NCI-H2227 treated with DMSO at 0.1 percent for 48 hours (cell line): ENCODE measurements at regions not wholly inside any gene's neighbourhood (a gene's known extent, or its start where the extent isn't known, plus 50 kb on each side); places are given as distances from the start of the nearest gene placed in this dataset.
"Not testable (repeated sequence)": the region's sequence is repeated elsewhere in the genome, so short reads cannot be mapped to it uniquely, and the experiment has no call there.

Experiments
- DNase-seq: peaks from one replicate; lab custom pipeline; 2025; lab: John Stamatoyannopoulos, UW

- DNase-seq = no peak
Measured at GRCh38 chr22:47615051-47615450, 852.6 kb downstream of the TBC1D22A start.

GRCh38 chr22:47613606-47614350, 851.3 kb downstream of the TBC1D22A start:
- no peak for DNase-seq

DNA sequence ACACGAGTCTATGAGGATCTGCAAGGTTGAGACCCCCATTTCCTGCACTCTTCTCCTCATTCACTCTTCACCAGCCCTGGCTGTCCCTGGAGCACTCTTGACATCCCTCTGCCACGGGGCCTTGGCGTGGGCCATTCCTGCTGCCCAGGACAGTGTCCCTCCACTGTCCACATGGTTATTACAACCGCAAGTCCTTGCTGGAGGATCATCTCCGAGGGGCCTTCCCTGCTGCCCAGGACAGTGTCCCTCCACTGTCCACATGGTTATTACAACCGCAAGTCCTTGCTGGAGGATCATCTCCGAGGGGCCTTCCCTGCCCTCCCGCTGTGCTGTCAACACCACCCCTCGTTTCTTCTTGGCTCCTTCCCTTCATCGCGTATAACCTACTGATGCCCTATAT, 850.7 kb downstream of the TBC1D22A start:
- DNase-seq = not testable (repeated sequence)

- no peak for DNase-seq
Measured at GRCh38 chr22:47612311-47612910, 850.0 kb downstream of the TBC1D22A start.

DNA sequence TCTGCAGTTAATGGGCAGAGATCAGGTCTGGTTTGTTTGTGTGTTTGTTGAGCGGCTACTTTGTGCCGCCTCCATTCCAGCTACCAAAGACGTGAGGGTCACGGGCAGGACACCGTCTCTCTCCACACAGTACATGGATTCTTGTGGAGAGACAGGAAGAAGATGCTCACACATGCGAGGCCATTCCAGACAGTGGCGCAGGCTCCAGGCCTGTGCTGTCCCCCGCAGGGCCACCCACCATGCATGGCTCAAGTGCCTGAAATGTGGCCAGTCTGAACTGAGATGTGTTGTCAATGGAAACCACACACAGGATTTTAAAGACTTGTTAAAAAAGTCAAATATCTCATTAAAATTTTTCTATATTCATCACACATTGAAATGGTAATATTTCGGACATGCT, 848.3 kb downstream of the TBC1D22A start:
- no peak for DNase-seq

DNA sequence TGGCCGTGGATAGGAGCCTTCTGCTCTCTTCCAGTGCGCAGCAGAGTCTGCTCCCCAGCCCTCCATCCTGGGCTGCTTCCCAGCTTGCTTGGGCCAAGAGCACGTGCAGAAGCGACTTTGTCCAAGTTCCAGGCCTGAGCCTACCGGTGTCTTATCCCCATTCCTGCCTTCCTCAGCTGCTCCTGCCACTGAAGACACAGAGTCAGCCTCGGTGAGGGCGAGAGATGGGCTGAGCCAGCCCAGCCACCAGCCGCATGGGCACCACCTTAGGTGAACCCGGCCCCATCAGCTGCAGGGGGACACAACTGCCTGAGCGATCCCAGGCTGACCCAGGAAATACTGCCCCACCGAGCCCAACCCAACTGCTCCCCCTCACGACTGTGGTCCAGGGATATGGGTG, 847.8 kb downstream of the TBC1D22A start:
- DNase-seq = no peak

DNA sequence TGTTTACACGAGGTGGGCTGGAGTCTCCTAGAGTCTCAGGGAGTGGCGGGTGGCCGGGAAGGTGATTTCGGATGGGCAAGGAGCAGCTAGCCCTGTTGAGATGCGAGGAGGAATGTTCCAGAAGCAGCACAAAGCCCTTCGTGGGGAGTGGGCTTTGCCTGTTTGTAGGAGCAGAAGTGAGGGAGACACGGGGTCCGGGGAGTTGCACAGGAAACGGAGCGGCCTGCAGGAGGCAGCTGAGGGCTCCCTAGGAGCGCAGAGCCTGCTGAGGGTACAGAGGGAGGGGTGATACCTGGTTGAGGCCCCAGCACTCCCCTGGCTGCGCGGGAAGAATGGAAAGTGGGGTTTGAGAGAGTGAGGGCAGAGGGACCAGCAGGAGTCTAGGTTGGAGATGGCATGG, 847.2 kb downstream of the TBC1D22A start:
- no peak for DNase-seq

DNA sequence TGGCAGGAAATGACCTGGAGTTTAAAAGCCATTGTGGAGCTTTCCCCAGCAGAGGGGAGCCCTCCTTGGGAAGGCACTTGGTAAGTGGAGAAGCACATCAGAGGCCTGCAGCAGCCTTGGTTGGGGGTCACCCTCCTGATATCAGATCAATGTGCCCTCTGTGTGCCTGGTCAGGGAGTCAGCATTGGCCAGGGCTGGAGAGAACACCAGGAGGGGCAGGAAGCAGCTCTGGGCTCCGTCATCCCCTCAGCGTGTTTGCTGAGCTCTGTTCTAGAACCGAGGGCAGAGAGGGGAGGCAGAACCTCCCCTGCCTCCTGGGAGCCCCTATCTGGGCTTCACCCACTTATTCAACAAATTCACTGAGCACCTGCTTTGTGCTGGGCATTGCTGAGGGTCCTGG, 846.0 kb downstream of the TBC1D22A start:
- no peak for DNase-seq

DNA sequence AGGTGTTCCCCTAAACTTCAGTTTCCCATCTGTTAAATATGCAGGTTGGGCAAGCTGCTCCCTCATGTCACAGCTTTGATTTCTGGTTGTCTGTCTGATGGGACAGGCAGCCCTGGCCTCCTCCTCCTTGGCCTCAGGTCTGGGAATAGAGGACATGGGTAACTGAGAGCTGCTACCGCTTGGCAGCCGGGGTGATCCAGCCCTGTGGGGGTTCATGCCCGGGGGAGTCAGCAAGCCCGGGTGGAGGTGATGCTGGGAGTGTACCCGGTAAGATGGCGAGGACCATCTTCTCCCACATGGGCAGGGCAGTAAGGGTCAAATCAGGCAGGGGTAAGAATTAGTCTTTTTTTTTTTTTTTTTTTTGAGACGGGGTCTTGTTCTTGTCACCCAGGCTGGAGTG, 845.0 kb downstream of the TBC1D22A start:
- no peak for DNase-seq

DNA sequence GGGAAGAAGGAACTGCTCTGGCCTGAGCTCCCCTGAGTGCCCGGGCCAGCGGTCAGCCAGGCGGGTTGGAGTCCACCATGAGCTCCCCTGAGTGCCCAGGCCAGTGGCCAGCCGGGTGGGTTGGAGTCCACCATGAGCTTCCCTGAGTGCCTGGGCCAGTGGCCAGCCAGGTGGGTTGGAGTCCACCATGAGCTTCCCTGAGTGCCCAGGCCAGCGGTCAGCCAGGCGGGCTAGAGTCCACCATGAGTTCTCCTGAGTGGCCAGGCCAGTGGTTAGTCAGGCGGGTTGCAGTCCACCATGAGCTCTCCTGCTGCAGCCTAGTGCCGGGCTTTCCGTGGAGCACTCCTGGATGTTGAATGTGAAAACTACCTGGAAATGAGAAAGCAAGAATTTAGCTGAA, 844.0 kb downstream of the TBC1D22A start:
- DNase-seq = no peak

GRCh38 chr22:47605886-47606285, 843.4 kb downstream of the TBC1D22A start:
- no peak for DNase-seq

DNA sequence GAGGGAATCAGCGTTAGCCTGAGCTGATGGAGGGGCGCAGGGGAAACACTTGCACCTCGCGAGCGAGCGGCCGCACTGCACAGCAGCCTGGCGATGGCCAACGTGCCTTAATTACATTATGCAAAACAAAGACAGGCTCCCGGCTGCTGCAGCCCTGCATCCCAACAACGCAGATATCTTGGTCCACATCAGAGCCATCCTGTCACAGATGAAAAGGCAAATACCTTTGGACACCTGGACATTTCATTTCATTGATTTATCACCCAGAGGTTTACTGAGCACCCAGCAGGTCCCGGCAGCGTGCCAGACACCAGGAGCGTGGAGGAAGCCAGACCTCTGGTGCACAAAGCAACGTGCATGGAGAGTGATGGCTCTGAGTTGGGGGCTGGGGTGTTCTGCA, 843.0 kb downstream of the TBC1D22A start:
- DNase-seq = no peak

DNA sequence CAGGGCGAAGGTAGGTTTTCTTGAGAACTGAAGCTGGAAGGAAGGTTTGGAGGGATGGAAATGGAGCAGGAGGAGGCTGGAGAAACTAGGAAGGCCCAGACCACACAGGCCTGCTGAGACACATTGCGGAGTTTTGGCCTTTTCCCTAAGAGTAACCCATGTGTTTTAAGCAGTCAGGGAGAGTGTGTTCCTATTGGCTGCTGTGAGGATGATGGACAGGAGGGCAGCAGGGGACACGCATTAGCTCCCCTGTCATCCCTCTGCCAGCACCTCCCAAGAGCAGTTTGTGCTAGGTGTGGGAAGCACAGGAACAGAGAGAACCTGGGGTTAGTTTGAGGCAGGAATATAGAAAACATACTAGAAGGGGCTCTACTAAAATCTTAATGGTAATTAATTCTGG, 842.1 kb downstream of the TBC1D22A start:
- DNase-seq = no peak

- no peak for DNase-seq
Measured at GRCh38 chr22:47602732-47603131, 840.3 kb downstream of the TBC1D22A start.

DNA sequence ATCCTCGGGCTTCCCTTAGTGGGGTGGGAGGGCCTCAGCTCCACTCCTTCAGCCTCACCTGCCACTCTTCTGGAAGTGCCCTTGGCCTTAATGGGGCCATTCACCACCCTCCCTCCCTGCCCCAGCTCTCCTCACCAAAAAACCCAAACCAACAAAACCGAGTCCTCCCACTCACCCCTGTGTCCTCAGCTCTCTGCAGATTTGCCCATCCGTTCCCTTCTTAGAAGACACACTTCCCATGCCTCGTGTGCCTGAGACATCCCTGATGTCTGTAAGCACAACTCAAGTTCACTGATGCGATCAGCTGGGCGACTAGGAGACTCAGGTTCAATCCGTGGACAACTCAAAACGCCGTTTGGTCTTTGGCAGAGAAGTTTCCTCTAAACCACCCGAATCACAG, 839.2 kb downstream of the TBC1D22A start:
- DNase-seq = no peak

DNA sequence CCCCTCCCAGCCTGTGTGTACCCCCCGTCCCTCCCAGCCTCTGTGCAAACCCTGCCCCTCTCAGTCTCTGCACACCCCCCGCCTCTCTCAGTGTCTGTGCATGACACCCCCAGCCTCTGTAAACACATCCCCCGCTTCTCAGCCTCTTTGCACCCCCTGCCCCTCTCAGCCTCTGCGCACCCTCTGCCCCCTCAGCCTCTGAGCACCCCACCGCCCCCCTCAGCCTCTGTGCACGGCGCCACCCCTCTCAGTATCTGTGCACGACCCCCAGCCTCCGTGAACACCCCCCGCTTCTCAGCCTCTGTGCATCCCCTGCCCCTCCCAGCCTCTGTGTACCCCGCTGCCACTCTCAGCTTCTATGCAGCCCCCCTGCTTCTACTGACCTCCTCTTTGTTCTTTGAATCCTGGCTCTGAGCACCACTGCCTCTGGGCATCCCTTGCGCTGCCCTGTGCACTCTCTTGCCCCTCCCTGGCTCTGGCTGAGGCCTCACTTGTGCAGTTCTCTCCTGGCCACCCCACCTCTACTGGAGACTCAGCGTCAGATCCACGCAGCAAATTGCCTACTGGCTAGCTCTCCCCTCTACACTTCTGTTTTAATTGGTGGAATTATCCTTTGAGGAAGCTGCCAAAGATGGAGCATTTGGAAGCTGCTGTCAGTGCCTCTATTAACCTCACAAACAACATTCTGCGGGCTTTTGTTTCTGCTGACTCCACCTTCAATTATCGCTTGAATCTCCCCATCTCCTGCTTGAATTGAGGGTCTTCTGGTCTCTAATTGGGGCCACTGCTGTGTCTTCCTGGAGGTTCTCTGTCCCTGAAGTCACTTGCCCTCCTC, 838.6 kb downstream of the TBC1D22A start:
- no peak for DNase-seq

DNA sequence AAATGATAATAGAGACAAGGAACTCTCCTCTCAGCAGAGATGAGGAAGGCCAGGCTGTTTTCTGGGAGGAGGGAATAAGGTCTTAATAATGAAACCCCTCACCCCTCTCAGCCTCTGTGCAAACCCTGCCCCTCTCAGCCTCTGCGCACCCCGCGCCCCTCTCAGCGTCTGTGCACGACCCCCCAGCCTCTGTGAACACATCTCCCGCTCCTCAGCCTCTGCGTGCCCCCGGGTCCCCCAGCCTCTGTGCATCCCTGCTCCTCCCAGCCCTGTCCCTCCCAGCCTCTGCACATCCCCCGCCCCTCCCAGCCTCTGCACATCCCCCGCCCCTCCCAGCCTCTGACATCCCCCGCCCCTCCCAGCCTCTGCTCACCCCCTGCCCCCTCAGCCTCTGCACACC, 837.8 kb downstream of the TBC1D22A start:
- no peak for DNase-seq

GRCh38 chr22:47599753-47600152, 837.3 kb downstream of the TBC1D22A start:
- DNase-seq = no peak

GRCh38 chr22:47598864-47599263, 836.4 kb downstream of the TBC1D22A start:
- no peak for DNase-seq

GRCh38 chr22:47597041-47597440, 834.6 kb downstream of the TBC1D22A start:
- DNase-seq = no peak

GRCh38 chr22:47596176-47596690, 833.8 kb downstream of the TBC1D22A start:
- no peak for DNase-seq

GRCh38 chr22:47594836-47595521, 832.5 kb downstream of the TBC1D22A start:
- no peak for DNase-seq
